Neural progenitor cell (in vitro differentiated cells): ENCODE measurements at regions not wholly inside any gene's neighbourhood (a gene's known extent, or its start where the extent isn't known, plus 50 kb on each side); places are given as distances from the start of the nearest gene placed in this dataset.

ENCODE experiments used
- DNase-seq: peaks from one replicate; pipeline ENCODE4 v3.0.0-alpha.2; 2016; ENCODE audit warnings: low spot score
- H2AFZ ChIP-seq: fragments of 200-600 bp; sonication (generic); replicated peaks from 2 replicates; pipeline ENCODE4 v1.6.1; 2016; ENCODE audit warnings: antibody characterized with exemption
- H3F3A ChIP-seq: fragments of 200-600 bp; sonication (generic); 2 replicates; pipeline ENCODE4 v1.6.1; 2016; ENCODE audit warnings: antibody characterized with exemption, low read depth
- H3K27ac ChIP-seq: fragments of 200-600 bp; sonication (generic); 2 replicates; pipeline ENCODE4 v1.5.1; 2016; ENCODE audit warnings: mild to moderate bottlenecking
- H3K27me3 ChIP-seq: fragments of 200-600 bp; sonication (generic); 2 replicates; pipeline ENCODE4 v1.6.1; 2016; ENCODE audit warnings: mild to moderate bottlenecking, moderate library complexity
- H3K36me3 ChIP-seq: fragments of 200-600 bp; sonication (generic); 2 replicates; pipeline ENCODE4 v1.5.1; 2016
- H3K4me1 ChIP-seq: fragments of 200-600 bp; sonication (generic); 2 replicates; pipeline ENCODE4 v1.6.1; 2016; ENCODE audit warnings: mixed run types
- H3K4me2 ChIP-seq: fragments of 200-600 bp; sonication (generic); 2 replicates; pipeline ENCODE4 v1.6.1; 2016
- H3K4me3 ChIP-seq: fragments of 200-600 bp; sonication (generic); 2 replicates; pipeline ENCODE4 v1.5.1; 2016
- H3K79me2 ChIP-seq: fragments of 200-600 bp; sonication (generic); 2 replicates; pipeline ENCODE4 v1.6.1; 2016; ENCODE audit warnings: low read depth
- H3K9ac ChIP-seq: fragments of 200-600 bp; sonication (generic); 2 replicates; pipeline ENCODE4 v1.6.1; 2016
- H3K9me3 ChIP-seq: fragments of 200-600 bp; sonication (generic); 2 replicates; pipeline ENCODE4 v1.5.1; 2016; ENCODE audit warnings: low read depth
- H4K20me1 ChIP-seq: fragments of 200-600 bp; sonication (generic); 2 replicates; pipeline ENCODE4 v1.6.1; 2016; ENCODE audit warnings: low read depth
- H3K27ac Mint-ChIP-seq: 3 replicates; pipeline ENCODE4 v1.8.0; 2021; ENCODE audit warnings: mixed read lengths
- H3K27me3 Mint-ChIP-seq: 2 replicates; pipeline ENCODE4 v1.8.0; 2022; ENCODE audit warnings: low read depth, mild to moderate bottlenecking, inconsistent platforms, moderate library complexity, mixed read lengths; ENCODE audit not compliant: insufficient read depth
- H3K36me3 Mint-ChIP-seq: 3 replicates; pipeline ENCODE4 v1.8.0; 2021; ENCODE audit warnings: mixed read lengths
- H3K4me1 Mint-ChIP-seq: 3 replicates; pipeline ENCODE4 v1.8.0; 2021; ENCODE audit warnings: mixed read lengths
- H3K4me3 Mint-ChIP-seq: 3 replicates; pipeline ENCODE4 v1.8.0; 2021; ENCODE audit warnings: mild to moderate bottlenecking, moderate library complexity, mixed read lengths
- H3K9me3 Mint-ChIP-seq: 3 replicates; pipeline ENCODE4 v1.8.0; 2020; ENCODE audit warnings: mixed read lengths
- CTCF ChIP-seq: fragments of 200-600 bp; sonication (generic); IDR thresholded peaks from 2 replicates; pipeline ENCODE4 v1.5.1; 2017; ENCODE audit warnings: antibody characterized with exemption, mild to moderate bottlenecking
- EZH2 ChIP-seq: fragments of 200-600 bp; sonication (generic); IDR thresholded peaks from 2 replicates; pipeline ENCODE4 v1.6.1; 2017; ENCODE audit warnings: antibody characterized with exemption, mild to moderate bottlenecking, moderate library complexity
- EZH2phosphoT487 ChIP-seq: fragments of 200-600 bp; sonication (generic); IDR thresholded peaks from 2 replicates; pipeline ENCODE4 v1.6.1; 2017; ENCODE audit warnings: antibody characterized with exemption

DNA sequence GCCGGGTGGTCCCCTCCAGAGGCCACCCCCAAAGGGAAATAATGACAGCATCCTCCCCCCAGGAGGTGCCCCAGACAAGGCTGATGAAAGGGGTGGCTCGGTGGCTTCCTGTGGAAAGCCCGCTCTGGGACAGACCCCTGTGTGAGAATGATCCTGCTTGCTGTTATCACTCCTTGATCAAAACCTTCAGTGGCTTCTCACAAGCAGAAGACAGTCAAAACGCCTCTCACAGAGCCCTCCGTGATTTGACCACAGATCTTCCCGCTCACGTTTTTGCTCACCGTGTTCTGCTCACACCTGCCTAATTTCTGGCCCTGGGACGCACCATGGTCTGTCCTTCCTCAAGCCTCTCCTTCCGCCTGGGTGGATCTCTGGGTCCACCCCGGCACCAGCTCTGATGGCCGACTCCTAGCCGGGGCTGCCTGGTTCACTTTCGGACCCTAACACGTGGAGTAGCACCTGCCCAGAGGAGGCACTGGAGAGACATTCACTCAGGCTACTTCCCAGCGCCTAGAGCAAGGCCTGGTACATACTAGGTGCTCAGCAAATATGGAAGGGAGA lies 210.4 kb downstream of the ANKRD60 start:
- TF ChIP-seq EZH2phosphoT487 (no peak), CTCF (no peak), EZH2 (no peak)
- no peaks in the 10 kb centered on the region for H3K9me3 Mint-ChIP-seq
- peaks cover 4% of the 10 kb centered on the region for H3K27me3 Mint-ChIP-seq
- DNase-seq: no peak
- H3K36me3 Mint-ChIP-seq: no peaks in the 10 kb centered on the region
- H3K36me3 ChIP-seq: no peaks in the 10 kb centered on the region
- H3K4me2 ChIP-seq: no peak overlapping the region
- no peak overlapping the region for H3K4me3 Mint-ChIP-seq
- H3K79me2 ChIP-seq: no peaks in the 10 kb centered on the region
- H2AFZ ChIP-seq: no peak overlapping the region
- no peaks in the 10 kb centered on the region for H3F3A ChIP-seq
- H3K4me3 ChIP-seq: no peak overlapping the region
- H3K27ac Mint-ChIP-seq: no peak overlapping the region
- H4K20me1 ChIP-seq: no peaks in the 10 kb centered on the region
- no peaks in the 10 kb centered on the region for H3K27me3 ChIP-seq
- no peaks in the 10 kb centered on the region for H3K4me1 ChIP-seq
- no peak overlapping the region for H3K27ac ChIP-seq
- peaks cover 15% of the 10 kb centered on the region for H3K4me1 Mint-ChIP-seq
- H3K9ac ChIP-seq: no peak overlapping the region
- no peaks in the 10 kb centered on the region for H3K9me3 ChIP-seq

DNA sequence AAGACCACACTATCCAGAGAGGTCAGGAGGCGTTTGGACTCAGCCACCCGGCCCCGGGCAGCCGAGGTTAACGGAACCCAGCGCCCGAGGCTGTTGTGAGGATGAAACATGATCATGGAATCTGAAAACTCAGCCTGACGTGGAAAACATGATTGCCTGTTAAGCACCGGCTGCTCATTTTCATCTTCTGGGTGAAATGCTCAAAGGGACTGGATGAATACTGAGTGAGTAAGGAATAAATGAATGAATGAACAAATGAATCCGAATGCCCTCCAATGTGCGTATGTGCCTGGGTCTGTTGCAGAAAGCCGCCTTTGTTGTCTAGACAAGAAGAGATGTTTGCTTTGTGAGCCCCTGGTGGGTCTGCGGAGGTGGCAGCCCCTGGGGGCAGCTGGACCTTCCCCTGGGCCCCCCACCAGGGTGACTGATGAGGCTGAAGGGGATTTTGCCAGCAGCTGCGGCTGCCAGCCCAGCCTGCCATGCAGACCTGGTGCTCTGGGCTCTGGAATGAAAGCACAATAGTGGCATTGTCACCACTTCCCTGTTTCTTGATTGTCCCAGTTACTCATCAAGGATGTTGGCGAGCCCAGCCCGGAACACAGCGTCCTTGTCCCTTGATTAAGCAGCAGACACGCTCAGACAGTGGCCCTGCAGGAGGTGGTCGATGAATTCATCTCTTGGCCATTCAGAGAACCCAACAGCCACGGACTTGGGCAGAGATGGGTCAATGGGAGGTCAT lies 211.1 kb downstream of the ANKRD60 start:
- DNase-seq: no peak
- Mint-ChIP-seq H3K27me3 (peaks cover 6% of the 10 kb centered on the region), H3K4me1 (peaks cover 19% of the 10 kb centered on the region), H3K36me3 (no peaks in the 10 kb centered on the region), H3K9me3 (no peaks in the 10 kb centered on the region), H3K27ac (no peak overlapping the region), H3K4me3 (no peak overlapping the region)
- H3K4me2 ChIP-seq: no peak overlapping the region
- no peak overlapping the region for H2AFZ ChIP-seq
- no peaks in the 10 kb centered on the region for H3K27me3 ChIP-seq
- no peaks in the 10 kb centered on the region for H3K79me2 ChIP-seq
- no peaks in the 10 kb centered on the region for H3K36me3 ChIP-seq
- H3F3A ChIP-seq: no peaks in the 10 kb centered on the region
- TF ChIP-seq CTCF (no peak), EZH2 (no peak), EZH2phosphoT487 (no peak)
- H3K4me1 ChIP-seq: no peaks in the 10 kb centered on the region
- no peaks in the 10 kb centered on the region for H3K9me3 ChIP-seq
- H3K27ac ChIP-seq: no peak overlapping the region
- H3K9ac ChIP-seq: no peak overlapping the region
- H3K4me3 ChIP-seq: no peak overlapping the region
- no peaks in the 10 kb centered on the region for H4K20me1 ChIP-seq

- no peaks in the 10 kb centered on the region for H4K20me1 ChIP-seq
- H3K4me1 ChIP-seq: no peaks in the 10 kb centered on the region
- no peak overlapping the region for H3K4me2 ChIP-seq
- TF ChIP-seq EZH2 (no peak), EZH2phosphoT487 (no peak), CTCF (no peak)
- no peaks in the 10 kb centered on the region for H3K79me2 ChIP-seq
- no peaks in the 10 kb centered on the region for H3K9me3 ChIP-seq
- DNase-seq: no peak
- H3K27me3 ChIP-seq: no peaks in the 10 kb centered on the region
- Mint-ChIP-seq H3K36me3 (no peaks in the 10 kb centered on the region), H3K27me3 (peaks cover 12% of the 10 kb centered on the region), H3K9me3 (no peaks in the 10 kb centered on the region), H3K4me3 (no peak overlapping the region), H3K27ac (no peak overlapping the region), H3K4me1 (peaks cover 25% of the 10 kb centered on the region)
- no peaks in the 10 kb centered on the region for H3F3A ChIP-seq
- H3K9ac ChIP-seq: no peak overlapping the region
- no peak overlapping the region for H3K4me3 ChIP-seq
- no peak overlapping the region for H2AFZ ChIP-seq
- no peak overlapping the region for H3K27ac ChIP-seq
- no peaks in the 10 kb centered on the region for H3K36me3 ChIP-seq
Observed at GRCh38 chr20:58016779-58017178, 211.7 kb downstream of the ANKRD60 start.
